ENCODE measurements at regions not wholly inside any gene's neighbourhood (a gene's known extent, or its start where the extent isn't known, plus 50 kb on each side); places are given as distances from the start of the nearest gene placed in this dataset.

DNA sequence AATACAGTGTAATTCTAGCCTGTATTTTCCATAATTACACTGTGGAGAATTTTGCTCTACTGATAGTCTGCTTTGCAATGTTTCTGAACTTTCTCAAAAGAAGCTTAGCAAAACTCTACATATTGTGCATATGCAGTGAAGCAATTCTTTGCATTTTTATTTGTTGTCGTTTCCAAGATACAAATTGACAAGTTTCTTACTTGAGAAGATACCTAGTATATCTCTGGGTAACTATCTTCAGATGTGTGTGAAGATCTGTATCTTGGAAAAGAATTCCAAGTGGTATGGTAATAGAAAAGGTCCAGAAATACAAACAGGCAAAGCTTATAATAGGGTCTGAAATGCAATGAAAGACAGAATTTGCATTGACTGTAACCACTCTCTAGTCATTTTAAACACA, 1119.8 kb upstream of the INTU start:
- TF ChIP-seq, protein P1, sequence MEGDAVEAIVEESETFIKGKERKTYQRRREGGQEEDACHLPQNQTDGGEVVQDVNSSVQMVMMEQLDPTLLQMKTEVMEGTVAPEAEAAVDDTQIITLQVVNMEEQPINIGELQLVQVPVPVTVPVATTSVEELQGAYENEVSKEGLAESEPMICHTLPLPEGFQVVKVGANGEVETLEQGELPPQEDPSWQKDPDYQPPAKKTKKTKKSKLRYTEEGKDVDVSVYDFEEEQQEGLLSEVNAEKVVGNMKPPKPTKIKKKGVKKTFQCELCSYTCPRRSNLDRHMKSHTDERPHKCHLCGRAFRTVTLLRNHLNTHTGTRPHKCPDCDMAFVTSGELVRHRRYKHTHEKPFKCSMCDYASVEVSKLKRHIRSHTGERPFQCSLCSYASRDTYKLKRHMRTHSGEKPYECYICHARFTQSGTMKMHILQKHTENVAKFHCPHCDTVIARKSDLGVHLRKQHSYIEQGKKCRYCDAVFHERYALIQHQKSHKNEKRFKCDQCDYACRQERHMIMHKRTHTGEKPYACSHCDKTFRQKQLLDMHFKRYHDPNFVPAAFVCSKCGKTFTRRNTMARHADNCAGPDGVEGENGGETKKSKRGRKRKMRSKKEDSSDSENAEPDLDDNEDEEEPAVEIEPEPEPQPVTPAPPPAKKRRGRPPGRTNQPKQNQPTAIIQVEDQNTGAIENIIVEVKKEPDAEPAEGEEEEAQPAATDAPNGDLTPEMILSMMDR (conservative IDR thresholded peaks at IDR 0.05 in 1 of 2, IDR thresholded peaks at IDR 0.05 in 1 of 2; ENCODE audit: low read depth in 1 of 2, low read length in 2 of 2), result no peak
- no peak for TF ChIP-seq EZH2 (IDR thresholded peaks at IDR 0.05; ENCODE audit: low read length, missing control alignments)

All from fibroblast of lung (primary cell).